Stomach (tissue), 4 donors: ENCODE measurements at regions not wholly inside any gene's neighbourhood (a gene's known extent, or its start where the extent isn't known, plus 50 kb on each side); places are given as distances from the start of the nearest gene placed in this dataset.

ENCODE experiments used
- EP300 ChIP-seq: sonication (generic); formaldehyde crosslinking; IDR thresholded peaks from one replicate; pipeline ENCODE4 v1.6.1; 2017; ENCODE audit warnings: antibody characterized with exemption
- POLR2A ChIP-seq, 4 donors: fragments of 450-650 bp; IDR thresholded peaks; one replicate each; pipeline ENCODE4 v1.6.1; 2016; ENCODE audit warnings: antibody characterized with exemption in 4 of 4, control low read depth in 2 of 4, mild to moderate bottlenecking in 1 of 4, moderate library complexity in 1 of 4
- POLR2AphosphoS5 ChIP-seq, 3 donors: sonication (generic); formaldehyde crosslinking; IDR thresholded peaks; one replicate each; pipeline ENCODE4 v1.6.1; 2016; ENCODE audit warnings: antibody characterized with exemption in 3 of 3
- TF ChIP-seq, protein P1 (sequence below), 7 experiments: fragments of 450-650 bp in 4 of 7; fragments of 200-600 bp in 3 of 7; sonication (generic) in 3 of 7; IDR thresholded peaks; one replicate each; pipeline ENCODE4 v1.5.1; 2016 to 2019; ENCODE audit warnings: antibody characterized with exemption in 7 of 7, control low read depth in 2 of 7, mild to moderate bottlenecking in 1 of 7

DNA sequence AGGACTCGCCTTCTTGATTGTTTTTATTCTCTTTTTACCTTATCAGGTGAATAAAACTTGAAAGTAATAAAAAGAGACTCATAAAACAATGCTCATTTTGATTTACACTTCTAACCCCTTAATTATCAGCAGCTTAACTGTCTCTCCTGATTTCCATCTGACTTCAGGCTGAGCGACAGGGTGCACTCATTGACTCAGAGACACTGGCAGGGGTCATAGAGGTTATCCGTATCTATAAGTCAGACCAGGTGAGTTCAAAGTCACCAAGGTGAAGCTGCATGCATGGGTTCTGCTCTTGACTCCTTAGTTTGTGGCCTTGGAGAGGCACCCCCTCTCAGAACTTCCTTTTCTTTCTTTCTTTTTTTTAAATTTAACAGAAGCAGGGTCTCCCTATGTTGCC is 116.4 kb upstream of the SLC34A2 start:
- TF ChIP-seq, protein P1, sequence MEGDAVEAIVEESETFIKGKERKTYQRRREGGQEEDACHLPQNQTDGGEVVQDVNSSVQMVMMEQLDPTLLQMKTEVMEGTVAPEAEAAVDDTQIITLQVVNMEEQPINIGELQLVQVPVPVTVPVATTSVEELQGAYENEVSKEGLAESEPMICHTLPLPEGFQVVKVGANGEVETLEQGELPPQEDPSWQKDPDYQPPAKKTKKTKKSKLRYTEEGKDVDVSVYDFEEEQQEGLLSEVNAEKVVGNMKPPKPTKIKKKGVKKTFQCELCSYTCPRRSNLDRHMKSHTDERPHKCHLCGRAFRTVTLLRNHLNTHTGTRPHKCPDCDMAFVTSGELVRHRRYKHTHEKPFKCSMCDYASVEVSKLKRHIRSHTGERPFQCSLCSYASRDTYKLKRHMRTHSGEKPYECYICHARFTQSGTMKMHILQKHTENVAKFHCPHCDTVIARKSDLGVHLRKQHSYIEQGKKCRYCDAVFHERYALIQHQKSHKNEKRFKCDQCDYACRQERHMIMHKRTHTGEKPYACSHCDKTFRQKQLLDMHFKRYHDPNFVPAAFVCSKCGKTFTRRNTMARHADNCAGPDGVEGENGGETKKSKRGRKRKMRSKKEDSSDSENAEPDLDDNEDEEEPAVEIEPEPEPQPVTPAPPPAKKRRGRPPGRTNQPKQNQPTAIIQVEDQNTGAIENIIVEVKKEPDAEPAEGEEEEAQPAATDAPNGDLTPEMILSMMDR (IDR thresholded peaks at IDR 0.05) = no peak
- no peak for TF ChIP-seq POLR2A (IDR thresholded peaks at IDR 0.05)
- no peak for TF ChIP-seq POLR2AphosphoS5 (IDR thresholded peaks at IDR 0.05)
- no peak for TF ChIP-seq EP300
